ENCODE measurements at regions not wholly inside any gene's neighbourhood (a gene's known extent, or its start where the extent isn't known, plus 50 kb on each side); places are given as distances from the start of the nearest gene placed in this dataset.

- Histone ChIP-seq H2AFZ (ENCODE audit: low read depth, low read length) (no peak overlapping the region), H3F3A (ENCODE audit: insufficient read depth, low read length, poor library complexity, severe bottlenecking) (no peaks in the 10 kb centered on the region), H3K27me3 (ENCODE audit: insufficient read depth, low read depth, low read length) (no peaks in the 10 kb centered on the region), H3K4me3 (ENCODE audit: low read length) (no peak overlapping the region), H3K27ac (ENCODE audit: low read length) (no peak overlapping the region), H3K9me2 (ENCODE audit: insufficient read depth, low read length) (no peaks in the 10 kb centered on the region), H3K4me2 (ENCODE audit: low read length) (no peak overlapping the region), H4K20me1 (ENCODE audit: insufficient read depth) (no peaks in the 10 kb centered on the region), H3K79me2 (replicated peaks; ENCODE audit: insufficient read depth, low read length) (no peaks in the 10 kb centered on the region), H3K9me3 (ENCODE audit: low read length) (no peaks in the 10 kb centered on the region), H3K9ac (ENCODE audit: low read length) (no peak overlapping the region), H3K36me3 (ENCODE audit: insufficient read depth, low read length) (no peaks in the 10 kb centered on the region)
- TF ChIP-seq EZH2 (IDR thresholded peaks at IDR 0.05; ENCODE audit: borderline replicate concordance, insufficient read depth, low read length, poor library complexity, severe bottlenecking) (no peak), EP300 (conservative IDR thresholded peaks at IDR 0.05; ENCODE audit: poor library complexity, severe bottlenecking) (no peak), MXI1 (conservative IDR thresholded peaks at IDR 0.05; ENCODE audit: poor library complexity, severe bottlenecking) (no peak), POLR2AphosphoS5 (IDR thresholded peaks at IDR 0.05) (no peak), CTCF (IDR thresholded peaks at IDR 0.05; ENCODE audit: poor library complexity, severe bottlenecking) (no peak), REST (IDR thresholded peaks at IDR 0.05; ENCODE audit: borderline replicate concordance) (no peak), TAF1 (IDR thresholded peaks at IDR 0.05; ENCODE audit: low read depth) (no peak), RAD21 (conservative IDR thresholded peaks at IDR 0.05) (no peak), SMC3 (conservative IDR thresholded peaks at IDR 0.05; ENCODE audit: poor library complexity) (no peak)
These were observed 200.7 kb upstream of the RAB4A start for GRCh38 chr1:229070168-229070567.

- no peak overlapping the region for H2AFZ ChIP-seq (ENCODE audit: low read depth, low read length)
- H3F3A ChIP-seq (ENCODE audit: insufficient read depth, low read length, poor library complexity, severe bottlenecking): no peaks in the 10 kb centered on the region
- H3K27ac ChIP-seq (ENCODE audit: low read length): no peak overlapping the region
- H3K4me2 ChIP-seq (ENCODE audit: low read length): no peak overlapping the region
- H4K20me1 ChIP-seq (ENCODE audit: insufficient read depth): no peaks in the 10 kb centered on the region
- no peaks in the 10 kb centered on the region for H3K36me3 ChIP-seq (ENCODE audit: insufficient read depth, low read length)
- no peaks in the 10 kb centered on the region for H3K9me2 ChIP-seq (ENCODE audit: insufficient read depth, low read length)
- TF ChIP-seq RAD21 (conservative IDR thresholded peaks at IDR 0.05) (no peak), POLR2AphosphoS5 (IDR thresholded peaks at IDR 0.05) (no peak), EZH2 (IDR thresholded peaks at IDR 0.05; ENCODE audit: borderline replicate concordance, insufficient read depth, low read length, poor library complexity, severe bottlenecking) (no peak), EP300 (conservative IDR thresholded peaks at IDR 0.05; ENCODE audit: poor library complexity, severe bottlenecking) (no peak), REST (IDR thresholded peaks at IDR 0.05; ENCODE audit: borderline replicate concordance) (no peak), CTCF (IDR thresholded peaks at IDR 0.05; ENCODE audit: poor library complexity, severe bottlenecking) (no peak), MXI1 (conservative IDR thresholded peaks at IDR 0.05; ENCODE audit: poor library complexity, severe bottlenecking) (no peak), TAF1 (IDR thresholded peaks at IDR 0.05; ENCODE audit: low read depth) (no peak), SMC3 (conservative IDR thresholded peaks at IDR 0.05; ENCODE audit: poor library complexity) (no peak)
- H3K4me3 ChIP-seq (ENCODE audit: low read length): no peak overlapping the region
- H3K9ac ChIP-seq (ENCODE audit: low read length): no peak overlapping the region
- no peaks in the 10 kb centered on the region for H3K27me3 ChIP-seq (ENCODE audit: insufficient read depth, low read depth, low read length)
- H3K9me3 ChIP-seq (ENCODE audit: low read length): no peaks in the 10 kb centered on the region
- no peaks in the 10 kb centered on the region for H3K79me2 ChIP-seq (replicated peaks; ENCODE audit: insufficient read depth, low read length)
These were observed 197.7 kb upstream of the RAB4A start for GRCh38 chr1:229073251-229073650.
